Bronchial epithelial cell (primary cell): ENCODE measurements at regions not wholly inside any gene's neighbourhood (a gene's known extent, or its start where the extent isn't known, plus 50 kb on each side); places are given as distances from the start of the nearest gene placed in this dataset.

Experiments
- DNase-seq: peaks from one replicate; pipeline ENCODE4 v3.0.0-alpha.2; 2010; ENCODE audit warnings: low read depth
- FAIRE-seq: peaks from 2 replicates; lab custom pipeline; 2011; peaks lifted over from hg19 to GRCh38; lab: Jason Lieb, UNC
- H3K27me3 ChIP-seq: 2 replicates; pipeline ENCODE4 v1.5.1; 2011; ENCODE audit warnings: low read length; ENCODE audit not compliant: control insufficient read depth, insufficient read depth
- H3K36me3 ChIP-seq: 2 replicates; pipeline ENCODE4 v1.5.1; 2011; ENCODE audit warnings: low read length; ENCODE audit not compliant: control insufficient read depth, insufficient read depth
- H3K4me3 ChIP-seq: 2 replicates; pipeline ENCODE4 v1.5.1; 2011; ENCODE audit warnings: mild to moderate bottlenecking, low read depth, low read length, control low read depth
- CTCF ChIP-seq: IDR thresholded peaks from 2 replicates; pipeline ENCODE4 v1.5.1; 2011; ENCODE audit warnings: mild to moderate bottlenecking, moderate library complexity, low read length, control low read depth, inconsistent platforms; ENCODE audit not compliant: insufficient read depth, severe bottlenecking

- no peaks in the 10 kb centered on the region for H3K36me3 ChIP-seq
- no peak for FAIRE-seq
- no peak overlapping the region for H3K4me3 ChIP-seq
- H3K27me3 ChIP-seq: no peaks in the 10 kb centered on the region
- TF ChIP-seq CTCF: peak; percentile 22
- DNase-seq: peak; percentile 37
Measured at GRCh38 chr1:106268070-106268469, 788.4 kb upstream of the PRMT6 start.

DNA sequence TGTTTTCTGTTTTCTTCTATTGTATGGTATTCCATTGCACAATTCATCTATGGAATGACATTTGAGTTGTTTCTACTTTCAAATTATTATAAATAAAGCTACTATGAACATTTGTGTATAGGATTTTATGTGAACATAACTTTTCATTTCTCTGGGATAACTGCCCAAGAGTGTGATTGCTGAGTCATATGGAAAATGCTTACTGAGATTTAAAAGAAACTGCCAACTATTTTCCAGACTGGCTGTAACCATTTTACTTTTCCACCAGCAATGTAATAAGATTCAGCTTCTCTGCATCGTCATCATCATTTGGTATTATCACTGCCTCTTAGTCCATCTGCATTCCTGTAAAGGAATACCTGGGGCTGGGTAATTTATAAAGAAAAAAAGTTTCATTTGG, 779.6 kb upstream of the PRMT6 start:
- FAIRE-seq: no peak

DNA sequence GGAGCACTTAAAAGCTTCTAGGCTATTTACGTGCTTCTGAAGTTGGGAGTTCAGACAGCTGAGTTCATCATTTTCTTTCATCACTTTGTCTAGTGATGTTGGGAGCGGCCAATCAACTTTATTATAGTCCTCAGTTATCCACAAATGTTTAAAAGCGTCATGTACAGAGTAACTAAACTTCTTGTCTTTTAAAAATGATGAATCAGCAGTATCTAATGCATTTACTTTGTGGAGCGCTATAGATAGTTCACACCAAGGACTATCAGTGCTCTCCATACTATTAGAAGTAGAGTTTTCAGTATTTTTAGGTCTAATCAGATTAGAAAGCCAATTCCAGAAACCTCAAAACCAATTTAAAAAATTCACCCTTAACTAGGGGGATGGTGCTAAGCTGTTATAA, 778.7 kb upstream of the PRMT6 start:
- DNase-seq (no peak), FAIRE-seq (no peak)
- Histone ChIP-seq H3K4me3 (no peak overlapping the region), H3K36me3 (no peaks in the 10 kb centered on the region), H3K27me3 (no peaks in the 10 kb centered on the region)
- TF ChIP-seq CTCF: no peak

More for the DNA sequence above, 779.6 kb upstream of the PRMT6 start:
- TF ChIP-seq CTCF: no peak
- H3K36me3 ChIP-seq: no peaks in the 10 kb centered on the region
- H3K27me3 ChIP-seq: no peaks in the 10 kb centered on the region
- peak; percentile 1 for DNase-seq
- no peak overlapping the region for H3K4me3 ChIP-seq

DNA sequence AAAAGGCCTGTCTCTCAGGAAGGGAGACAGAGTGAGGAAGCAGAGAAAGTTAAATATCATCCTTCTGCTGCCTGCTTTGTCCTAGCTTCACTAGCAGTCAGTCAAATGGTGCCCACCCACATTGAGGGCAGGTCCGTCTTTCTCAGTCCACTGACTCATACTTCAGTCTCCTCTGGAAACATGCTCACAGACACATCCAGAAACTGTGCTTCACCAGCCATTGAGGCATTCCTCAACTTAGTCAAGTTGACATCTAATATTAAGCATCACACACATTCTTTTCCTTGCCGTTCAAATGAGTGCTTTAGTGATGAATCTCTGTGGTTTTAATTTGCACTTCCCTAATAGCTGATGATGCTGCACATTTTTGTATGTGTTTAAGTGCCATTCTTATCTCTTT, 777.8 kb upstream of the PRMT6 start:
- DNase-seq (peak; percentile 65), FAIRE-seq (no peak)
- no peak for TF ChIP-seq CTCF
- Histone ChIP-seq H3K27me3 (no peaks in the 10 kb centered on the region), H3K4me3 (no peak overlapping the region), H3K36me3 (no peaks in the 10 kb centered on the region)

- H3K27me3 ChIP-seq: no peaks in the 10 kb centered on the region
- no peak overlapping the region for H3K4me3 ChIP-seq
- FAIRE-seq (no peak), DNase-seq (no peak)
- no peak for TF ChIP-seq CTCF
- no peaks in the 10 kb centered on the region for H3K36me3 ChIP-seq
Measured at GRCh38 chr1:106289265-106289928, 767.1 kb upstream of the PRMT6 start.
